Activated CD4-positive, alpha-beta memory T cell treated with anti-CD3 and anti-CD28 coated beads for 36 hours (primary cell): ENCODE measurements at regions not wholly inside any gene's neighbourhood (a gene's known extent, or its start where the extent isn't known, plus 50 kb on each side); places are given as distances from the start of the nearest gene placed in this dataset.
"Not testable (repeated sequence)": the region's sequence is repeated elsewhere in the genome, so short reads cannot be mapped to it uniquely, and the experiment has no call there.

Source experiments
- CTCF ChIA-PET: fragments of 350-600 bp; sonication (Branson Sonifier 250); formaldehyde crosslinking; loops from one replicate; lab custom pipeline; 2021; ENCODE audit warnings: antibody characterized with exemption, inconsistent platforms; lab: Charles Lee
- POLR2A ChIA-PET: fragments of 350-600 bp; sonication (Branson Sonifier 250); formaldehyde crosslinking; loops from one replicate; lab custom pipeline; 2021; ENCODE audit warnings: antibody characterized with exemption; lab: Charles Lee
- DNase-seq: peaks from one replicate; pipeline ENCODE4 v3.0.0-alpha.2; 2020
- H3K27ac Mint-ChIP-seq: one replicate; pipeline ENCODE4 v1.8.0; 2021; ENCODE audit warnings: mixed read lengths
- H3K27me3 Mint-ChIP-seq: one replicate; pipeline ENCODE4 v1.8.0; 2021; ENCODE audit warnings: mixed read lengths
- H3K36me3 Mint-ChIP-seq: one replicate; pipeline ENCODE4 v1.8.0; 2021; ENCODE audit warnings: mixed read lengths
- H3K4me1 Mint-ChIP-seq: one replicate; pipeline ENCODE4 v1.8.0; 2021; ENCODE audit warnings: low read depth, mixed read lengths
- H3K4me3 Mint-ChIP-seq: one replicate; pipeline ENCODE4 v1.8.0; 2021; ENCODE audit warnings: mild to moderate bottlenecking, mixed read lengths
- H3K9me3 Mint-ChIP-seq: one replicate; pipeline ENCODE4 v1.8.0; 2021; ENCODE audit warnings: mixed read lengths
- intact Hi-C: fragments of 100-400 bp; cut with micrococcal nuclease; formaldehyde crosslinking; loops from one replicate; pipeline ENCODE4 v1.15.1; 2023

GRCh38 chr1:190754666-190755065, 277.0 kb upstream of the BRINP3 start:
- H3K36me3 Mint-ChIP-seq: no peaks in the 10 kb centered on the region
- no peak overlapping the region for H3K4me3 Mint-ChIP-seq
- no peaks in the 10 kb centered on the region for H3K27me3 Mint-ChIP-seq
- intact Hi-C loops: no loop called here
- peaks cover 7% of the 10 kb centered on the region for H3K9me3 Mint-ChIP-seq
- no peaks in the 10 kb centered on the region for H3K4me1 Mint-ChIP-seq
- DNase-seq: no peak
- ChIA-PET CTCF (no interaction called here), POLR2A (no interaction called here)
- H3K27ac Mint-ChIP-seq: no peak overlapping the region

DNA sequence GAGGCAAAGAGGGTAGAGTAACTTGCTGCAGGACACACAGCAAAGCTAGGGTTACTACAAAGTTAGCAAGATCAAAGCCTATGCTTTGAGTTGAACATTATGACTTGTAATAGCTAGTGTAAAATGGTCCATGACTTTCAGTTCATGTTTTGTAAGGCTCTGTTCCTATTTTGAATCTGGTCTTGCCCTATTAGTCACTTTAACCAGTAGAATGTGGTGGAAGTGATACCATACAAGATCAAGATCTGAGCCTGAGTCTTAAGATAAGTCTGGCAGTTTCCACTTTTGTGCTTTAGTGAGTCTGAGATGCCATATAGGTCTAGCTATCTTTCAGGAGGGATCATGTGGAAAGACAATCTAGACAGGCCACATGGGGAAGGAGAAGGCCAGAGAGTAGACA, 282.1 kb upstream of the BRINP3 start:
- DNase-seq: no peak
- ChIA-PET CTCF (no interaction called here), POLR2A (no interaction called here)
- Mint-ChIP-seq H3K27ac (no peak overlapping the region), H3K36me3 (no peaks in the 10 kb centered on the region), H3K9me3 (peaks cover 9% of the 10 kb centered on the region), H3K27me3 (no peaks in the 10 kb centered on the region), H3K4me1 (no peaks in the 10 kb centered on the region), H3K4me3 (no peak overlapping the region)
- intact Hi-C loops: no loop called here

DNA sequence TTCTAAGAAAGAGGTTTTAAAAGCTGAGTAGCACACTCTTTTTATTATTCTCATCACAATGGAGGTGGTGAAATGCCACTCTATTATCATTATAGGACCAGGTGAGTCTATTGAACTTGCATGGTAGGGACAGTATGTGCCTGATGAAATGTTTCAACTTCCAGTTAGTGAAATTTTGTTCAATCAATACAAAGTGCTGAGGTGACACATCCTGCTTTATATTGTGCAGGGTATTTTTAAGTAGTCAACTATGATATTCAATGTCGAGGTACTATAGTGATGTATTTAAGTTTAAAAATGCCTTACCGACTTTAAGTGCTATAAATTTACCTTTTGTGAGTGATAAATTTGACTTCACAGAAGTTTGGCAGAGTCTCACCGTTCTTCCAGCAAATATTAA, 284.7 kb upstream of the BRINP3 start:
- Mint-ChIP-seq H3K9me3 (peaks cover 3% of the 10 kb centered on the region), H3K4me3 (no peak overlapping the region), H3K27me3 (no peaks in the 10 kb centered on the region), H3K36me3 (no peaks in the 10 kb centered on the region), H3K4me1 (no peaks in the 10 kb centered on the region), H3K27ac (no peak overlapping the region)
- POLR2A ChIA-PET: no interaction called here
- intact Hi-C loops: no loop called here
- CTCF ChIA-PET: no interaction called here
- DNase-seq: no peak

- ChIA-PET POLR2A (no interaction called here), CTCF (no interaction called here)
These were observed 315.2 kb upstream of the BRINP3 start for GRCh38 chr1:190792873-190793272.

GRCh38 chr1:190807629-190808028, 330.0 kb upstream of the BRINP3 start:
- H3K9me3 Mint-ChIP-seq: peaks cover 14% of the 10 kb centered on the region
- intact Hi-C loops: no loop called here
- CTCF ChIA-PET: no interaction called here

More at GRCh38 chr1:190792873-190793272, 315.2 kb upstream of the BRINP3 start:
- H3K4me1 Mint-ChIP-seq: no peaks in the 10 kb centered on the region
- DNase-seq: no peak
- intact Hi-C loops: no loop called here
- no peaks in the 10 kb centered on the region for H3K27me3 Mint-ChIP-seq
- H3K36me3 Mint-ChIP-seq: no peaks in the 10 kb centered on the region
- no peak overlapping the region for H3K27ac Mint-ChIP-seq
- no peak overlapping the region for H3K4me3 Mint-ChIP-seq
- H3K9me3 Mint-ChIP-seq: peaks cover 15% of the 10 kb centered on the region

DNA sequence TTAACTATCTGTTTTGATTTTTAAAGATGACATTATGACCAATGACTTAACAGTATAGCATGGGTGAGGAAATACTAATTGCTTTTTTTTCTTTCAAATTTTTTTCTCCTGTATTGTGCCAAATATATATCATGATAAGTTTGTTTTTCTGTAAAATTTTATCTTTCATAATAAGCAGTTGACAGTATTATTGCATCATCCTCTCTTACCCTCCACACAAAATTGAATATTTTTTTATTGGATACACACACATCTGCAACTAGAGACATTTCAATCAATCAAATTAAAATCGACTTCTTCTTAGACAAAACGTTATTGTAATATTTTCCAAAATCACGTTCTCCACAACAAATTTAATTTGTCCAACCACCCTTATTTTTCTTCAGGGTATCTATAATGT, 330.4 kb upstream of the BRINP3 start:
- Mint-ChIP-seq H3K9me3 (peaks cover 14% of the 10 kb centered on the region), H3K36me3 (no peaks in the 10 kb centered on the region), H3K4me1 (no peaks in the 10 kb centered on the region), H3K27ac (no peak overlapping the region), H3K4me3 (no peak overlapping the region), H3K27me3 (no peaks in the 10 kb centered on the region)
- POLR2A ChIA-PET: no interaction called here
- CTCF ChIA-PET: no interaction called here
- intact Hi-C loops: no loop called here
- no peak for DNase-seq

More at GRCh38 chr1:190807629-190808028, 330.0 kb upstream of the BRINP3 start:
- H3K36me3 Mint-ChIP-seq: no peaks in the 10 kb centered on the region
- H3K4me1 Mint-ChIP-seq: no peaks in the 10 kb centered on the region
- H3K4me3 Mint-ChIP-seq: no peak overlapping the region
- H3K27me3 Mint-ChIP-seq: no peaks in the 10 kb centered on the region
- POLR2A ChIA-PET: no interaction called here
- no peak for DNase-seq
- no peak overlapping the region for H3K27ac Mint-ChIP-seq

GRCh38 chr1:190809312-190809711, 331.6 kb upstream of the BRINP3 start:
- no peaks in the 10 kb centered on the region for H3K4me1 Mint-ChIP-seq

DNA sequence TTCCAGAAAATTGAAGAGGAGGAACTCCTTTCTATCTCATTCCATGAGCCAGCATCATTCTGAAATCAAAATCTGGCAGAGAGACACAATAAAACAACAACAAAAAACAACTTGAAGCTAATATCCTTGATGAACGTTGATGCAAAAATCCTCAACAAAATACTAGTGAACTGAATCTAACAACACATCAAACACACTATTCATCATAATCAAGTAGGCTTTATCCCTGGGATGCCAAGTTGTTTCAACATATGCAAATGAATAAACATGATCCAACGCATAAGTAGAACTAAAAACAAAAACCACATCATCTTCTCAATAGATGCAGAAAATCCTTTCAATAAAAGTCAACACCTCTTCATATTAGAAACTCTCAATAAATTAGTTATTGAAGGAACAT, 335.3 kb upstream of the BRINP3 start:
- Mint-ChIP-seq H3K27ac (no peak overlapping the region), H3K4me3 (no peak overlapping the region), H3K4me1 (no peaks in the 10 kb centered on the region), H3K36me3 (no peaks in the 10 kb centered on the region), H3K9me3 (peaks cover 24% of the 10 kb centered on the region), H3K27me3 (no peaks in the 10 kb centered on the region)
- intact Hi-C loops: no loop called here
- DNase-seq: no peak
- ChIA-PET POLR2A (no interaction called here), CTCF (no interaction called here)

More at GRCh38 chr1:190809312-190809711, 331.6 kb upstream of the BRINP3 start:
- H3K9me3 Mint-ChIP-seq: peaks cover 17% of the 10 kb centered on the region
- no peaks in the 10 kb centered on the region for H3K36me3 Mint-ChIP-seq
- POLR2A ChIA-PET: no interaction called here
- intact Hi-C loops: no loop called here
- no peak overlapping the region for H3K27ac Mint-ChIP-seq
- no peak for DNase-seq
- no peak overlapping the region for H3K4me3 Mint-ChIP-seq
- H3K27me3 Mint-ChIP-seq: no peaks in the 10 kb centered on the region
- CTCF ChIA-PET: no interaction called here

DNA sequence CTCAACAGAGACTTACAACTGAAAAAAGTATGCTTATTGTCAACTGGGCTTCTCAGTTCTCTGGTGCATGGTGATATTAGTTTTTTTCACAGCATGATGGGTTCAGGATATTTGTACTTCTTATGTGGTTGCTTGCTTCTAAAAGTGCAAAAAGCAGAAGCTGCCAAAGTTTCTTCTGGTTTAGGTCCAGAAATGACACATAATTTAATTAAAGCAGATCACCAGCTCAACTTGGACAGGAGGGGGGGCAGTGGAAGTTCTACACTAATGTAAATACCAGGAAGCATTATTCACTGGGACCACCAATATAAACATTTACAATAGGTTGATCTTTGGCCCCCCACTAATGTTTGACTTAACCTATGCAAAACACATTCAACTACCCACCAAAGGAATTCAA, 354.8 kb upstream of the BRINP3 start:
- CTCF ChIA-PET: no interaction called here
- H3K27ac Mint-ChIP-seq: no peak overlapping the region
- H3K4me3 Mint-ChIP-seq: no peak overlapping the region
- H3K36me3 Mint-ChIP-seq: no peaks in the 10 kb centered on the region
- peaks cover 25% of the 10 kb centered on the region for H3K9me3 Mint-ChIP-seq
- intact Hi-C loops: no loop called here
- DNase-seq: no peak
- H3K27me3 Mint-ChIP-seq: no peaks in the 10 kb centered on the region
- H3K4me1 Mint-ChIP-seq: no peaks in the 10 kb centered on the region
- POLR2A ChIA-PET: no interaction called here

DNA sequence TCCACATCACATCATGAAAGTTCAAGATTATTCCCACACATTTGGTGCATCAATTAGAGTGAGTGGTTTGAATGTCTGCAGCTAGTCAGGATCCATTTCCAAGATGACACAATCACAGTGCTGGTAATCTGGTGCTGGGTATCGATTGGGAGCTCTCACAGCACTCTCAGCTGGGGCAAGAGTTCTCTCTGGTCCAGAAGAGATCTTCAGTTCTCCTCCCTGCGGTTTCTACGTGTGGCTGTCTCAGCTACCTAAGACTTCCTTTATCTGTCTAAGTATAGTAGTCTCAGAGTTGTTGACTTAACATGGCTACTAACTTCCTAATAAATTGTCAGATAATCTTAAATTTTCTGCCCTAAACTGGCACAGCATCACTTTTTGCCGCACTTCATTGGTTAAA, 358.0 kb upstream of the BRINP3 start:
- ChIA-PET POLR2A (no interaction called here), CTCF (no interaction called here)
- H3K9me3 Mint-ChIP-seq: peaks cover 16% of the 10 kb centered on the region
- H3K27me3 Mint-ChIP-seq: no peaks in the 10 kb centered on the region
- no peaks in the 10 kb centered on the region for H3K36me3 Mint-ChIP-seq
- H3K27ac Mint-ChIP-seq: no peak overlapping the region
- intact Hi-C loops: no loop called here
- H3K4me3 Mint-ChIP-seq: no peak overlapping the region
- H3K4me1 Mint-ChIP-seq: no peaks in the 10 kb centered on the region
- DNase-seq: no peak

DNA sequence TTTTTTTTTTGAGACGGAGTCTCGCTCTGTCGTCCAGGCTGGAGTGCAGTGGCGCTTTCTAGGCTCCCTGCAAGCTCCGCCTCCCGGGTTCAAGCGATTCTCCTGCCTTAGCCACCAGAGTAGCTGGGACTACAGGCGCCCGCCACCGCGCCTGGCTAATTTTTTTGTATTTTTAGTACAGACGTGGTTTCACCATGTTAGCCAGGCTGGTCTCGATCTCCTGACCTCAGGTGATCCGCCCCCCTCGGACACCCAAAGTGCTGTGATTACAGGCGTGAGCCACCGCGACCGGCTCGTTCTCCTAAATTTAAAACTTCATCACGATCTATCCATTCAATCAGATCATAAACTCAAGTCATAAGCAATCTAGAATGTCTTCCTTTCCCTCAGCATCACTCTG, 359.5 kb upstream of the BRINP3 start:
- H3K4me3 Mint-ChIP-seq, H3K36me3 Mint-ChIP-seq, DNase-seq, H3K27me3 Mint-ChIP-seq, H3K27ac Mint-ChIP-seq, intact Hi-C loops, POLR2A ChIA-PET, H3K4me1 Mint-ChIP-seq, CTCF ChIA-PET: not testable (repeated sequence)
- peaks cover 16% of the 10 kb centered on the region for H3K9me3 Mint-ChIP-seq

DNA sequence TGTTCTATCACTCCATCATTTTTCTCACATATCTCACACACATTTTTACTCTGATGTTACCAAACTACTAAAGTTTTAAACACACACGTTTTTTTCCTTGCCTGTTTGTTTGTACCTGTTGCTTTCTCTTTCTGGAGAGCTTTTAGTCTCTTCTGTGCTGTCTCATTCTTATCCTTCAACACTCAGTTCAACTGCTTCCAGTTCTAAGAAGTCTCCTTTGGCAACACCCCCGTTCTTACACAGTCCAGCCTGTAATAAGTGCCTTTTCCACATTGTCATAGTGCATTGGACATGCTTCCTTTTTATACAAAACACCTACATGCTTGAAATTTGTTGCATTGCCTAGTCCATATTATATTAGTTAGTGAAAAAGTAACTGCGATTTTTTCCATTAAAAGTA, 360.2 kb upstream of the BRINP3 start:
- DNase-seq: no peak
- CTCF ChIA-PET: no interaction called here
- intact Hi-C loops: no loop called here
- POLR2A ChIA-PET: no interaction called here
- H3K27ac Mint-ChIP-seq: no peak overlapping the region
- H3K27me3 Mint-ChIP-seq: no peaks in the 10 kb centered on the region
- H3K4me1 Mint-ChIP-seq: no peaks in the 10 kb centered on the region
- no peaks in the 10 kb centered on the region for H3K36me3 Mint-ChIP-seq
- peaks cover 12% of the 10 kb centered on the region for H3K9me3 Mint-ChIP-seq
- H3K4me3 Mint-ChIP-seq: no peak overlapping the region

GRCh38 chr1:190847166-190847565, 369.5 kb upstream of the BRINP3 start:
- no peak for DNase-seq
- H3K27me3 Mint-ChIP-seq: no peaks in the 10 kb centered on the region
- POLR2A ChIA-PET: no interaction called here
- no peaks in the 10 kb centered on the region for H3K36me3 Mint-ChIP-seq
- H3K27ac Mint-ChIP-seq: no peak overlapping the region
- H3K9me3 Mint-ChIP-seq: peaks cover 9% of the 10 kb centered on the region
- no peak overlapping the region for H3K4me3 Mint-ChIP-seq
- no peaks in the 10 kb centered on the region for H3K4me1 Mint-ChIP-seq
- intact Hi-C loops: no loop called here
- CTCF ChIA-PET: no interaction called here

GRCh38 chr1:190849346-190849745, 371.7 kb upstream of the BRINP3 start:
- H3K36me3 Mint-ChIP-seq: no peaks in the 10 kb centered on the region
- intact Hi-C loops: no loop called here
- DNase-seq: no peak
- H3K4me3 Mint-ChIP-seq: no peak overlapping the region
- ChIA-PET CTCF (no interaction called here), POLR2A (no interaction called here)
- H3K9me3 Mint-ChIP-seq: peaks cover 14% of the 10 kb centered on the region
- H3K27ac Mint-ChIP-seq: no peak overlapping the region
- no peaks in the 10 kb centered on the region for H3K27me3 Mint-ChIP-seq
- no peaks in the 10 kb centered on the region for H3K4me1 Mint-ChIP-seq
